Ishikawa (cell line): ENCODE measurements at regions not wholly inside any gene's neighbourhood (a gene's known extent, or its start where the extent isn't known, plus 50 kb on each side); places are given as distances from the start of the nearest gene placed in this dataset.

Source experiments
- CEBPB ChIP-seq: IDR thresholded peaks from 2 replicates; pipeline ENCODE4 v1.6.1; 2012
- CREB1 ChIP-seq: IDR thresholded peaks from 2 replicates; pipeline ENCODE4 v1.6.1; 2012; ENCODE audit warnings: low read depth
- EGR1 ChIP-seq: IDR thresholded peaks from 2 replicates; pipeline ENCODE4 v1.6.1; 2012
- EP300 ChIP-seq: IDR thresholded peaks from 2 replicates; pipeline ENCODE4 v1.6.1; 2012; ENCODE audit warnings: borderline replicate concordance
- FOXM1 ChIP-seq: IDR thresholded peaks from 2 replicates; pipeline ENCODE4 v1.6.1; 2012; ENCODE audit warnings: low read depth, borderline replicate concordance
- MAX ChIP-seq: IDR thresholded peaks from 2 replicates; pipeline ENCODE4 v1.6.1; 2012
- NFIC ChIP-seq: IDR thresholded peaks from 2 replicates; pipeline ENCODE4 v1.6.1; 2012
- RAD21 ChIP-seq: IDR thresholded peaks from 2 replicates; pipeline ENCODE4 v1.6.1; 2012; ENCODE audit warnings: low read depth
- REST ChIP-seq: IDR thresholded peaks from 2 replicates; pipeline ENCODE4 v1.6.1; 2012; ENCODE audit warnings: low read depth, mild to moderate bottlenecking
- TAF1 ChIP-seq: IDR thresholded peaks from 2 replicates; pipeline ENCODE4 v1.6.1; 2012; ENCODE audit warnings: low read depth, mild to moderate bottlenecking
- TCF12 ChIP-seq: IDR thresholded peaks from 2 replicates; pipeline ENCODE4 v1.6.1; 2012; ENCODE audit warnings: low read depth
- TEAD4 ChIP-seq: IDR thresholded peaks from 2 replicates; pipeline ENCODE4 v1.6.1; 2012
- YY1 ChIP-seq: IDR thresholded peaks from 2 replicates; pipeline ENCODE4 v1.6.1; 2012; ENCODE audit warnings: low read depth
- ZBTB7A ChIP-seq: IDR thresholded peaks from 2 replicates; pipeline ENCODE4 v1.6.1; 2012; ENCODE audit warnings: low read depth
- TF ChIP-seq, protein P1 (sequence below): IDR thresholded peaks from 2 replicates; pipeline ENCODE4 v1.6.1; 2012

GRCh38 chr4:132683957-132684356 is 465.1 kb upstream of the PCDH10 start:
- TF ChIP-seq CEBPB (no peak), YY1 (no peak), REST (no peak), TCF12 (no peak), TEAD4 (no peak), RAD21 (no peak), TAF1 (no peak), ZBTB7A (no peak), FOXM1 (no peak), MAX (no peak), CREB1 (no peak), EP300 (no peak)
- TF ChIP-seq, protein P1, sequence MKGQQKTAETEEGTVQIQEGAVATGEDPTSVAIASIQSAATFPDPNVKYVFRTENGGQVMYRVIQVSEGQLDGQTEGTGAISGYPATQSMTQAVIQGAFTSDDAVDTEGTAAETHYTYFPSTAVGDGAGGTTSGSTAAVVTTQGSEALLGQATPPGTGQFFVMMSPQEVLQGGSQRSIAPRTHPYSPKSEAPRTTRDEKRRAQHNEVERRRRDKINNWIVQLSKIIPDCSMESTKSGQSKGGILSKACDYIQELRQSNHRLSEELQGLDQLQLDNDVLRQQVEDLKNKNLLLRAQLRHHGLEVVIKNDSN: no peak

DNA sequence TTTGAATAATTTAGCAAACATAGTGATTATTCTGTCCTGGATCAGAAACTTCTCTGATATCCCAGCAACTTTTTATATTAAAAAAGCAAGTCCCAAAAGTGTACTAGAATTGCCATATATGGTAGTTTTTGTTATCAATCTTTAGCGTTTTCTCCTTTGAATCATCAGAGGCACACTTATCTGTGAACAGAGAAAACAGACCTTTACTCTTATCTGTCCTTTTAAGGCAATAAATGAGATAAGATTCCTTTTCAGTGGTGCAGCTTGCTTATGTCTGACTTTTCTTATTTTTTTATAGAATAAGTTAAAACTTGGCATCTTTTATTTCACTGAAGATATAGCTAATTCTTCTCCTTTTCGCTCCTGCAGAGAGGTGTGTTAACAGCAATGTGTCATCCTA is 458.1 kb upstream of the PCDH10 start:
- TF ChIP-seq EP300: no peak
- TF ChIP-seq YY1: no peak
- TF ChIP-seq ZBTB7A: no peak
- TF ChIP-seq EGR1: no peak
- TF ChIP-seq FOXM1: no peak
- no peak for TF ChIP-seq TAF1
- TF ChIP-seq CEBPB: no peak
- TF ChIP-seq NFIC: no peak
- no peak for TF ChIP-seq TCF12
- no peak for TF ChIP-seq CREB1
- no peak for TF ChIP-seq REST
- TF ChIP-seq, protein P1: no peak
- no peak for TF ChIP-seq TEAD4
- TF ChIP-seq RAD21: no peak
- TF ChIP-seq MAX: no peak

GRCh38 chr4:132691668-132692067 is 457.4 kb upstream of the PCDH10 start:
- TF ChIP-seq TAF1 (no peak), ZBTB7A (no peak), EP300 (no peak), MAX (no peak), RAD21 (no peak), CREB1 (no peak), YY1 (no peak), CEBPB (no peak), FOXM1 (no peak), REST (no peak), NFIC (no peak), EGR1 (no peak), TCF12 (no peak), TEAD4 (no peak)
- TF ChIP-seq, protein P1: no peak

DNA sequence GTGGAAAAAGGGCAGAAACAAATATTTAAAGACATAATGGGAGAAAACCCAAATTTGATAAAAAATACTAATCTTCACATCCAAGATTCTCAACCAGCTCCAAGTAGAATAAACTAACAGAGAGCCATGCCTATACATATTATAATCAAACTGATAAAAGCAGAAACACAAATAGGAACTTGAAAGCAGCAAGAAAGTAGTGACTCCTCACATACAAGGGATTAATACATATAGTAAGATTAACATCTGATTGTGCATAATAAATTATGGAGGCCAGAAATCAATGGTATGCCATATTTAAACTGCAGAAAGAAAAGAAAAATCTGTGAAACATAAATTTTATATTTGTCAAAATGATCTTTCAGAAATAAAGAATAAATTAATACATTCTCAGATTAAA is 454.3 kb upstream of the PCDH10 start:
- TF ChIP-seq YY1: no peak
- TF ChIP-seq REST: no peak
